H4 (cell line): ENCODE measurements at regions not wholly inside any gene's neighbourhood (a gene's known extent, or its start where the extent isn't known, plus 50 kb on each side); places are given as distances from the start of the nearest gene placed in this dataset.
"Not testable (repeated sequence)": the region's sequence is repeated elsewhere in the genome, so short reads cannot be mapped to it uniquely, and the experiment has no call there.

Source experiments
- DNase-seq: peaks from one replicate; pipeline ENCODE4 v3.0.0-alpha.2; 2015; ENCODE audit warnings: low spot score

DNA sequence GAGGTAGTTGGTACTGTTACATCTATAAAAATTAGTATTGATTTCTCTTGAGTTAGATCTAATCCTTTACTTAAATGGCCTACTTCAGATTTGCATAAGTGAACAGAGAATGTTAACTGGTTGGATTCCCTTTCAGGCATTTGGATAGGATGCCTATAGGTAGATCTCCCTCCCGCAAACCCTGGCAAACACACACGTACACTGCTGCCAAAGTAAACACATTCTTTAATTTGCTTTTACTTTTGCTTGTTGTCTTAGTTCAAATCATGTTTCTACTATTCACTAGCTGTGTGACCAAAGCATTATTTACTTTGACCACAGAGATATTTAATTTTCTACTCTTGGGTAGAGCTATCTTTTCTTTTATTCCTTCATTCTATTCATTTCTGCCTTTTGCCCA lies 936.1 kb upstream of the FBXO33 start:
- peak; percentile 4 for DNase-seq

DNA sequence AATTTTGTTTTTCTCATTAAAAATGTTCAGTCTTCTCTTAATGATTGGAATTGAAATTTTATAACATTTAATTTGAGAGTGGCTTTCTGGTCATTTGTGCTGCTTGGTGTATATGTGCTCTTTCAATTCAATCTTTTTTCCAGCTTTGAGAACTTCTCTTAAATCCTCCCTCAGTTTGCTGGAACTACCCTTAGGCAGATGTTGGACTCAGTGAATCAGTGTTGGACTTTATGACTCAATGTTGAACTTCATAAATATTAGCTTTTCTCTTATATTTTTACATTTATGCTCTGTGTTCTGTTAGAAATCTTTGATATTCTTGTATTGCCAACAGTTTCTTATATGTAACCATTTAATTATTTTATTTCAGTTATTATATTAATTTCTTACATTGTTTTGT lies 935.5 kb upstream of the FBXO33 start:
- no peak for DNase-seq

GRCh38 chr14:40365305-40365704 lies 933.1 kb upstream of the FBXO33 start:
- DNase-seq, result no peak

GRCh38 chr14:40362856-40363255 lies 930.6 kb upstream of the FBXO33 start:
- DNase-seq, result no peak

- no peak for DNase-seq
Measured at GRCh38 chr14:40354754-40355153, 922.5 kb upstream of the FBXO33 start.

DNA sequence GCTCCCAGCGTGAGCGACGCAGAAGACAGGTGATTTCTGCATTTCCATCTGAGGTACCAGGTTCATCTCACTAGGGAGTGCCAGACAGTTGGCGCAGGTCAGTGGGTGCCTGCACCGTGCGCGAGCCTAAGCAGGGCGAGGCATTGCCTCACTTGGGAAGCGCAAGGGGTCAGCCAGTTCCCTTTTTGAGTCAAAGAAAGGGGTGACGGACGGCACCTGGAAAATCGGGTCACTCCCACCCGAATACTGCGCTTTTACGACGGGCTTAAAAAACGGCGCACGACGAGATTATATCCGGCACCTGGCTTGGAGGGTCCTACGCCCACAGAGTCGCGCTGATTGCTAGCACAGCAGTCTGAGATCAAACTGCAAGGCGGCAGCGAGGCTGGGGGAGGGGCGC lies 915.9 kb upstream of the FBXO33 start:
- DNase-seq, result not testable (repeated sequence)

- DNase-seq, result no peak
Measured at GRCh38 chr14:40347675-40348074, 915.4 kb upstream of the FBXO33 start.

DNA sequence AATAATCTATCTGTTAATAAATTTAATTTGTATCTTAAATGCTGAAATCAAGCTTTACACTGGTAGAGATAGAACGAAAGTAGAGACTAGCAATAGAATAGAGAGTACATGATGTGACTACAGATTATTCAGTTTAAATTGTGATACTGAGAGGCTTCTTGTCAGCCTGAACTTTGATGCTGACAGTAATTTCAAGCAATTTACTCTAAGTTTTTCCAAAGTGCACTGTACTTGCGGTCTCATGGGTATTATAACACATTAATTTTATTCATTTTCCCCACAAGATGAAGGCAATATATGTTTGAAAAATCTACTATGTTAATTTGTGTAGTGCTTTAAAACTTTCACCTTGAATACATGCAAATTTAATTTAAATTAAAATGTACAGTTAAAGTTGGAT lies 914.0 kb upstream of the FBXO33 start:
- no peak for DNase-seq

DNA sequence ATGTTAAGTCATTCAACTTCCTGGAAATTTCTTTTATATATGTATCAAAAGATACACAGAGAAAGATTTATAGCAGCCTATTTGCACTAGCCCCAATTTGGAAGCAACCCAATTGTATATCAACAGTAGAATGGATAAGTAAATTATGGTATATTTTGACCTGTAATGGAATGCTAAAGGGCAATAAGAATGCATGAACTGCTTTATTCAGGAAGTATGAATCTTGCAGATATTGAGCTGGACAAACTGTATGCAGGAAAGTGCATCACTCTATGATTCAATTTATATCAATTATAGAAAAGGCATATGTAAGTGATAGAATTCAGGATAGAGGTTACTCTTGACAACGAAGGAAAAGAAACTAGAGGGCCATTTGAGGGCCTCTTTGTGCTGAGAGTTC lies 913.1 kb upstream of the FBXO33 start:
- DNase-seq, result no peak

DNA sequence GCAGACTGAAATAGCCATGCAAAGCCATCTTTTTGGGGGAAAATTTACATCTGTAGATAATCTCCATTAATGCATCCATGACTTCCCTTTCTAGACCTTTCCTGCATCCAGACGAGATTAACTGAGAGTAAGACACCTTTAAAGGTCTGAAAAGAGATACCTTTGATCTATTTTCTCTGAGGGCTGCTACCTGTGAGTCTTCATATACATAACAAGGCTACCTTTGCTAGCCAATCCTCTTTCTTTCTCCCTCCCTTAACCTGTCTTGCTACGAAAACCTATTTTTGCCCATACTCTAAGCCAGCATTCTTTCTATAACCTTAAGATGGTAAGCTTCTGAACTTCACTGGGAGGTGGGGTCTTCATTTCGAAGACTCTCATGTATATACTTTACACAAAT lies 908.5 kb upstream of the FBXO33 start:
- no peak for DNase-seq

GRCh38 chr14:40336846-40337245 lies 904.6 kb upstream of the FBXO33 start:
- no peak for DNase-seq

GRCh38 chr14:40326519-40326918 lies 894.3 kb upstream of the FBXO33 start:
- DNase-seq, result not testable (repeated sequence)

- DNase-seq, result no peak
Measured at GRCh38 chr14:40318211-40318719, 886.0 kb upstream of the FBXO33 start.

- DNase-seq, result no peak
Measured at GRCh38 chr14:40317690-40318089, 885.5 kb upstream of the FBXO33 start.

- DNase-seq, result no peak
Measured at GRCh38 chr14:40312296-40312695, 880.1 kb upstream of the FBXO33 start.

DNA sequence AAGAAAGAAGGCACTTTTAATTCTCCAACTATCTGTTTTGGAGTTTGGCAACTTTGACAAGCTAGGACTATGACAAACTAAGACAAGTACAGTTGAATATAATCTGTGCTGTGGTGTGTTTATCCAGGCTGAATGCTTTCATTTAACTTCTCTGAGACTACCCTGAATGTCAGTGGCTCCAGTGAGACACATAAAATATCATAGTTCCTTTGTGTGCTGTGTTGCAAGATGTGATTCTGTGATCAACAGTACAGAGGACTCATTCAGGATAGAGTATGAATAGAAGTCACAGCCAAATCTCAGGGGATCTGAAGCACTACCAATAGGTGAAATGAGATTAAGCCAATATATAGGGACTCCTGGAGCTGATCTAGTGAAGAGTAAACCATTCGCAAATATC lies 876.9 kb upstream of the FBXO33 start:
- DNase-seq, result no peak

DNA sequence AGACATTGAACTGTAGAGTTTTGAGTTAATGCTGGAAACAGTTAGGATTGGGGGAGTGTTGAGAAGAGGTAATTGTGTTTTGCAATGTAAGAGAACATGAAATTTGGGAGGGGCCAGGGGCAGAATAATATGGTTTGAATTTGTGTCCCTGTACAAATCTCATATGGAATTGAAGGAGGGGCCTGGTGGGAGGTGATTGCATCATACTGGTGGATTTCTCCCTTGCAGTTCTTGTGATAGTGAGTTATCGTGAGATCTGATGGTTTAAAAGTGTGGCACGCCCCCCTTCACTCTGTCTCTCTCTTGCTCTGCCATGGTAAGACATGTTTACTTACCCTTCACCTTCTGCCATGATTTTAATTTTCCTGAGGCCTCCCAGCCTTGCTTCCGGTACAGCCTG lies 876.0 kb upstream of the FBXO33 start:
- no peak for DNase-seq

GRCh38 chr14:40296821-40297220 lies 864.6 kb upstream of the FBXO33 start:
- DNase-seq, result no peak

- DNase-seq, result no peak
Measured at GRCh38 chr14:40292664-40293063, 860.4 kb upstream of the FBXO33 start.

GRCh38 chr14:40282196-40282595 lies 850.0 kb upstream of the FBXO33 start:
- no peak for DNase-seq

- DNase-seq, result no peak
Measured at GRCh38 chr14:40280652-40281051, 848.4 kb upstream of the FBXO33 start.

- DNase-seq, result no peak
Measured at GRCh38 chr14:40273417-40273816, 841.2 kb upstream of the FBXO33 start.

- no peak for DNase-seq
Measured at GRCh38 chr14:40271480-40271879, 839.2 kb upstream of the FBXO33 start.

GRCh38 chr14:40269436-40269835 lies 837.2 kb upstream of the FBXO33 start:
- no peak for DNase-seq

DNA sequence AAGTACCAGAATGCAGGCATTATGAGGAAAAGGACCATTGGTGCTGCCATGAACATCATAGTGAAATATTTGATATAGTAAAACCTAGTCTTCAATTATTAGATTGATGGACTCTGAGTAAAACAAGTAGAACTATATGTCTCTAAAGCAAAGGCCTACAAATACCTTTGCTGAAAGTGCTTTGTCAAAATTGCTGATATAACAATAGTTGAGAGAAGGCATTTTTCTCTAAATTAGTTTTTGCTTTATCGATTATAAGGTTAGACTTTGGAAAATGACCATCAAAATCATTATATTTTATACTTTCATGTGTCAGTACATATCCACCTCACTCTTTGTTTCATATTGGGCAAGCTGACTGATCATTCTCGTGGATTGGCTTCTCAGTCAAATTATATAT lies 836.0 kb upstream of the FBXO33 start:
- DNase-seq, result no peak
